OCI-M2 (cell line): ENCODE measurements at regions not wholly inside any gene's neighbourhood (a gene's known extent, or its start where the extent isn't known, plus 50 kb on each side); places are given as distances from the start of the nearest gene placed in this dataset.

Source experiments
- DNase-seq: peaks from one replicate; lab custom pipeline; 2025; ENCODE audit not compliant: unreplicated experiment; lab: John Stamatoyannopoulos, UW

DNA sequence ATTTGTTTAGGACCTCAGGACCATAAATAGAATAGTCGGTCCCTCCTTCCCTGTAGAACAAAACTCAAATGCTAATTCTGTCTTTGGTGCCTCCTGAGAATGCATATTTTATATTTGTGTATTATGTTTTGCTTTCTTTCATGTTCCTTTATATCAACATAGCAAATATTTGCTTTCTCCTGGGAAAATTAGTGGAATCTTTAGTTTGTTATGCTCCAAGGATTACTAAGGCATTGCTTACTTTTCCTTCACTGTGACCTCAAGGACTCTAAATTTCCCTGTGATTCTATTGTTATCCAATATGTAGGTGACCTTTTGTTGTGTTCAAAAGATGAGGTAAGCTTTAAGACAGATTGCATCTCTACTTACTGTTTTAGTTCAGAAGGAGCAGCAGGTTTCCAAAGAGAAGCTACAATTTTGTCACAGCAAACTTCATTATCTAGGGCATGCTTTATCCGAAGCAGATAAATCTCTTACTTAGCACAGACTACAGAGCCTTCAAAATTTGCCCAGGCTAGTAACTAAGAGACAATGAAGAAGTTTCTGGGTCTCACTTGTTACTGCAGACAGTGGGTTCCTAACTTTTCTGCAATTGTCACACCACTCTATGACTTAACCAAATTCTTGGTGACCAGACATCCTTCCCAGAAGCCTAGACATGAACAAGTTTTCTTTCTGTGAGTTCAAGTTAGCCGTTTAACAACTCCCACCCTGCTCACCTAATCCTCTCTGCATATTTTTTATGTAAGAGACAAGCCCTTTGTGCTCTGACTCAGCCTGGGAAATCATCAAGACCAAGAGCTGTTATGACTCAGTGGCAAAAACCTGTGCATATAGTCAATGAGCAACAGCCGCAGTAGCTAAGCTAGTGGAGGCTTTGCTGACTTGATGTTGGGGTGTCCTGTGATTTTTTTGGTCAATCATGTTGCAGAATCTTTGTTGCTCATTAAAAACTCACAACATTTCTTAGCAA, 378.8 kb downstream of the QKI start:
- DNase-seq = no peak

DNA sequence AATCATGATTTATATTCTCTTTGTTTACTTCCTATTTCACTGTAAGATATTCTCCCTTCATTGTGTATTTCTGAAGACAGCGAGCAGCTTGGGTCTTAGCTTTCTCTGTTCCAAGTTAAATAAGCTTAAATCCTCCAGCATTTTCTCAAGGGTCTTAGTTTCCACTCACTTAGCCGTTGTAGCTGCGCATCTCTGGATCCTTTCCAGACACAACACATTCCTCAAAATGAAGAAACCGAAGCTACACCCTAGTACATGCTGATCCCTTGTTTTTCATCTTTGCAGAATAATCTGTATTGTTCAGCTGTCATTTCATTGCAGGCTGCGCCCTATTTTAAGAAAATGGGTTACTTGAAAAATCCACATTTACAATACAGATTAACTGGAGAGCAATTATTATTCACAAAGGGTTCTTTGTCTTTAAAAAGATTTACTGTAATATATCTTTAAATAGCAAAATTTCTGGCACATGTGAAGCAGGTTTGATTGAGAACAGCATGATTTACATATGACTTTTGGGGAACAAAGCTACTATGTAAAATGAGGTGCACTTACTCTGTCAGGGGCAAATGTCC, 375.8 kb downstream of the QKI start:
- DNase-seq = no peak

DNA sequence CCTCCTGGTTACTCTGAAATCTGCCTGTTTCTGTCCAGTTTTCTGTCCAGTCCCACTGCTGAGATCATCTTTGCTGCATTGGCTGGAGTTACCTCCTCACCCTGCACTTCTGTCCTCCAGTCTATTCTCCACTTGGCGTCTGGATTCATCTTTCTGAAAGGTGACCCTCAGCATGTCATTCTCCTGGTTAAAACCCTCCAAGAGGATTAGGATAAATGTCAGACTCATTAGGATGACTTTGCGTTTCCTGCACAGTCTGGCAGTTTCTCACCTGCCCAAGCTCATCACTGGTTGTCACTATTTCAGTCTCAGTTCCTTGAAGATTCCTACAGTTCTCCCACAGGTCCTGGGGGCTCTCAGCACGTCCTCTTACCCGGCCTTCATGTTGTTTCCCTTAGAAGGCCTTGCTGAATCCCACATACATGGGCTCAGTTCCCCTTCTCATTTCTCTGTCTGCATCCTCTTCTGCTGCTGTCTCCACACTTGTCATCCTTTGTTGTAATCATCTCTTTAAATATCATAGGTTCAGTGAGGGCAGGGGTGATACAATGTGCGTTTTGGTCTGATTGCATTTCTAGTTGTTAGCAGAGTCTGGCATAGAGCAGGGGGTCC, 374.8 kb downstream of the QKI start:
- DNase-seq = no peak

DNA sequence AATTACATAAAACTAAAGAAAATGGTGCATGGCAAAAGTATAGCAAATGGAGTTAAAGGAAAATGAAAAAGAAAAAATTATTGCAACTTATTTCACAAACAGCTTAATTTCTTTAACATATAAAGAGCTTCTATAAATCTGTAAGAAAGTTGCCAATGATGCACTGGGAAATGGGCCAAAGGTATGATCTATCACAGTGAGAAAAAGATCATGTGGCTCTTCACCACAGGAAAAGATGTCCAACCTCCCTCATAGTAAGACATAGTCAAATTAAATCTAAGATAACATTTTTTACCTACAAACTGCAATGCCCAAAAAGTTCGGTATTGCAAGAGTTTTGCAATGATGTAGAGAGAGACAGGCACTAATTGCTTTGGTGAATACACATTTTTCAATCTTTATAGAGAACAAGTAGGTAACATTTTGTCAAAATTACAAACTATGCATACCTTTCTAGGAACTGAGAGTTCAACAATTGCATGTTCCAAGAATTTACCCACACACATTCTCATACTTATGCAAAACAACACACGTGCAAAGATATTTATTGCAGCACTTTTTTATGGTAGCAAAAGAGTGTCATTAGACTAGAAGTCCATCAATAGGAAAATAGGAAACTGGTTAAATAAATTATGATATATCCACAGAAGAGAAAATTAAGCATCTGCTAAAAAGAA, 372.6 kb downstream of the QKI start:
- DNase-seq = no peak

DNA sequence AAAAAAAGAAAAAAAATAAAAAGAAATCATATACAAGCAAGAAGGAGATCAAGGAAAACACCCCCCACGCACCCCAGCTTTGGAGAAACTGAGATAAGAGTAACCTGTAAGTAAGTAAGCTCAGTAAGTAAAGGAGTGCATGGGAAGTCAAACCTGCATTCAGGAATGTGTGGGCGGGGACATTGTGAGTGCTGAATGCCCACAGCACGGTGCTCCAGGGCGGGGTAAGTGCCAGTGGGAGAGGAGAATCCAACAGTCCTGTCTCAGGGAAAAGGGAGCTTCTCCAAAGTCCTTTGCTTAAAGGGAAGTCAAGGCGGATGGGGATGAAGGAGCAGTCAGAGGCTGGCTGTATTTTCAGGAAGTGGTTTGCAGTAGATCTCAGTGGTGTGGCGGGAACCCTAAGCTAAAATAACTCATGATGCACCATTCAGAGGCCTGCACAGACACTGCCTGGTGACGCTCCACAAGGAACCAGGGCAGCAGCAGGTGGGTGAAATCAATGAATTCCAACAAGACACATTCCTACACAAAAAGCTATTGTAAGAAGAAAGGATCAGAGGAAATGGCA, 368.0 kb downstream of the QKI start:
- DNase-seq = no peak

DNA sequence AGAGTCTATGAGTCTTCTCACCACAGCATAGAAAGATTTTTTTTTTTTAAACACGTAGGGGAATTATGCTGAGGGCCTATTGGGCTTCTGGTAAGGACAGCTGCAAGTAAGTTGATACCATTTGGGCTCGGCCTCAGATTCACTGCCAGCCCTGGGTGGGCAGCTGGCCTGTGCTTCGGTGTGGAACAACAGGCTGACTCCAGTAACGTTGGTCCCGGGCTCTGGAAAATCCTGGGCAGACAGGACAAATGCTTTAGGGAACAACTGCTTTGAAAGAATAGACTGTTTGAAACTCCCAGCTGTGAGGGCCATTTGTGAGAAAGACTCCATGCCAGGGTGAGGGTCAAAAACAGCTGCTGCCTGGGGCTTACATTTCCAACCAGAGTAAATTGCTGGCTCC, 366.5 kb downstream of the QKI start:
- no peak for DNase-seq

DNA sequence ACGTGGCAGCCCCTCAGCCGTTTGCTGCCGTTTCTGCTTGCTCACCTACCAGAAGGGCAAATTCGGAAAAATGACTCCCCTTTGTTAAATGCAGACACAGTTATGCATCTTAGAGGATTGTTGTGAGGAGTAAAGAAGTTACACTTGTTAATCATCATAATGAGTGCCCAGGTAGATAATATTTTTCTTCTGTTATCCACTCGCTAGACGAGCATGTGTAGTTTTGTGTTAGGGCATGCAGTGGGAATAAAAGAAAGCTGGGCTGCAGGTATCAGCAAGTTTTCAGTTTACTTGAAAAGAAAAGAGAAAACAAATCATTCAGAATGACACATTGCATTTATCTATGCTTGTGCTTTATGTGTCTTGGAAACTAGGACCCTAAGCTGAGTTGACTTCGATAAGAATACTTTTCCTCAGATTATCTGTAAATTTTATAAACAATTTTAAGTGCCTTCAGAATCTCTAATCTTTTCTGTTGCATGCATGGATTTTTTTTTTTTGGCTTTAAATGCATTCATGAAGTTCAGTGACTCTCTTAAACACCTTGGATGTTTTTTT, 365.3 kb downstream of the QKI start:
- DNase-seq = no peak

DNA sequence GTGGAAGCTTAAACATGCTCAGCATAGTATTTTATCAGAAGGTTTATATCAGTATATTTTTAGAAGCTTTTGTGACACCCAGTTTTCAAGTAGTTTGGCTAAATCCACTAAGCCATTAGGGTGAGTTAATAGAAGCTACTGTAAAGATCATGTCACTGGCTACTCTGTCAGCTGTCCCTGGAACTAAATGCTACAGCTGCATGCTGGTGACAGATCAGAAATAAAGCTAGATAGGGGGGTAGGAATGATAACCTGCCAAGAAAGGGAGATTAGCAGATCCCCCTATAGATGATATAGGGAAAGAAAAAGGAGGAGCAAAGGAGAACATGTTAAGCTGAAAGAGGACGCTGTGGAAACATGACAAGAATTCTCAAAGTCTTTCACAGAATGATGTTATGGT, 363.2 kb downstream of the QKI start:
- no peak for DNase-seq

DNA sequence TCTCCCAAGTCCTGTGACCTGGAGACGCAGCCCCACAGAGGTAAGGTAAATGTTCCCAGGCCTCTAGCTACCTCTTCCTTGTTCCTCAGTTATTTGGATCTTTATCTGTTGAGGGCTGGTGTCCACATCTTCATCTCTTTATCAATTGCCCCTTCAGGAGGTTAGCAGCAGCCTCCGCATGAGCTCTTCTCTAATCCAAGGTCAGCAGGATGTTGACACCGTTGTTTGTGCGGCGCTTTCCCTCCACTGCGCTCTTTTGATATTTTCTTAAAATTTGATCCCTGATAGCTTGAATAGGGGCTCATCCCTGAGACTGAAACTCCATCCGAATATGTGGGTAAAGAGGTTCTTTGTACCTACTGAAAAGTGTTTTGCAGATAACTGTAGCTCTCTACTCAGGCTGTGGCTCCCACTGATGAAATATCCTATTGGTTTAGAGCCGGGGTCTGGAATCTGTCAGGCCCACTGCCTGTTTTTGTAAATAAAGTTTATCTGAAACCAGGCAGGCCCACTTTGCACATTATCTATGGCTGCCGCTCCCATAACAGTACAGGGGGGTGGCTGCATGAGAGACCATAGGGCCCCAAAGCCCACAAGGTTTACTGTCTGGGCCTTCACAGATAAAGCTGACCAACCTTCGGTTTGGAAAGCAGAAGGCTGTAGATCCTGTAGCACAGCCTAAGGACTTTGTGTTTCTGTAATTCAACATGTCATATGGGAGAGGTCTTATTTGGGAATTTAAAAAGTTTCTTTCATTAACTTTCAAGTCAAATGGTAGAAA, 362.6 kb downstream of the QKI start:
- DNase-seq = peak; percentile 83

DNA sequence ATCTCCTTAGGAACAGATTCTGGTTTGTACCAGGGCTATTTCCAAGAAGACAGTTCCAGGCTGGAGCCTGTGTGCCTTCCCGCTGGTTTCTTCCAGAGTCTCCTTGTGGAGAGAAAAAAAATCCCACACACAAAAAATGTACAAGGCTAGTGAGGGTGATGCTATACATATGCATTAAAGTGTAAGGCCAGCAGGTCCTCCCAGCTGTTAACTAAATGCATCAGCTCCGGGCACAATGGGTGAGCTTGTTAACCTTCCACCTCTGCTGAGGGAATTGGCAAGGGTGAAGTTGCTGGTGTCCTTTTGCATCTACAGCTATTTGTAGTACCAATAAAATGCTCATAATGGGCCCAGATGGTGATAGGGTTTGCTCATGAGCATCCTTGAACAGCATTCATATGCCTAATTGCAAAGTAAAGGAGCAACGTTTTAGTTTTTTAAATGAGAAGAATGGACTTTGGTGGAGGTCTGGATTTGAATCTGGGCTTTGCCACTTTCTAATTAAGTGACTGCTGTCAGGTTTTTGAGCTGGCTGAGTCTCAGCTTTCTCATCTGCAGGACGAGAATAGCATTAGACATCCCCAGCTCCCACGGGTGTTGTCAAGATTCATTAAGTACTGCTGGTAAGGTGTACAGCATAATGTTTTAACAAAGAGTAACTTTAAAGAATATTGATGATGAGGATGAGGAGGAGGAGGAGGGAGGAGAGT, 361.8 kb downstream of the QKI start:
- DNase-seq = no peak

DNA sequence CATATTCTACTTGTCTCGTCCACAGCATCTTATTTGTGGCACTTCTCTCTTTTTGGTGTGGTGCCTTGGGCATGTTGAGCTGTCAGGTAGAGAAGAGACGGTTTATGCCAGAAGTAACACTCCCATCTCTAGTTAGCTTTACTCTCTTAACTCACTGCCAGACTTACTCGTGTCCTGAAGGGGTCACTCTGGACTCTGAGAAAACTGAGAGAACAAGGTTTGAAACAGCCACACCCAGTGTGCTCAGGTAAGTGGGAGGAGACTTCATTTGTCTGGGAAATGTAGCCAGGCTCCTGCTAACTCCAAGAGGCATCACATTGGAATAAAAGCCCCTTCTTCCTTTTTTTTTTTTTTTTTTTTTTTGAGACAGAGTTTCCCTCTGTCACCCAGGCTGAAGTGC, 360.8 kb downstream of the QKI start:
- DNase-seq = no peak

DNA sequence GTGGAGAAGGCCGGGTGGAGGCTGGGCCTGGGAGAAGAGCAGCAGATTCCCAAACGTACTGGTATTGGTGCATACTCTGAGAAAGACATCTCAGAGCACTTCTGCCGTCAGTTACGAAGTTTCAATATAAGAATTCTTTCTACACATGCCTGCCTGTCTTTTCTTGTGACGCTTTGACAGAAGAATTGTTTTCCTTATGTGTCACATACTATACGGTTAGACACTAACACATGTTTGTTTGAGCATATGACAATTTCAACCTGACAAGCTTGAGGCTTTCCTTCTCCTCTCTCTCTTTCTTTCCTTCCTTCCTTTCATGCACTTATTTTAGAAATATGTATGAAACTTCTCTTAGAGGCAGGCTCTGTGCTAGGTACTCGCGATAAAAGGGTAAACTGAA, 360.0 kb downstream of the QKI start:
- no peak for DNase-seq

DNA sequence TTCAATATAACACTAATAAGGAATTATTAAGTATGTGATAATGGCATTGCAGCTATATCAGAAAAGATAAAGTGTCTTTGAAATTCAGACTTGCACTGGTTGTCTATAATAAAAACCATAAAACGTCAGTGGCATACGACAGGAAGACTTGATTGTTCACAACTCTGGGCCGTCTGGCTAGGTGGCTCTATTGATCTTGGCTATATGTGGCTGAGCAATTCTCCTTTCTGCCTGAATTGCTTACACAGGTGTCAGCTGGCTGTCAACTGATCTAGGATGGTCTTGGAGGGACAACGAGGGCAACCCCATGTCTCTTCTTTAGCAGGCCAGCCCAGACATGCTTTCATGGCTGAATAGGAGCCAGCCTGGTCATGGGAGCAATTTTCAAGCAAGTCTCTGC, 359.1 kb downstream of the QKI start:
- no peak for DNase-seq

DNA sequence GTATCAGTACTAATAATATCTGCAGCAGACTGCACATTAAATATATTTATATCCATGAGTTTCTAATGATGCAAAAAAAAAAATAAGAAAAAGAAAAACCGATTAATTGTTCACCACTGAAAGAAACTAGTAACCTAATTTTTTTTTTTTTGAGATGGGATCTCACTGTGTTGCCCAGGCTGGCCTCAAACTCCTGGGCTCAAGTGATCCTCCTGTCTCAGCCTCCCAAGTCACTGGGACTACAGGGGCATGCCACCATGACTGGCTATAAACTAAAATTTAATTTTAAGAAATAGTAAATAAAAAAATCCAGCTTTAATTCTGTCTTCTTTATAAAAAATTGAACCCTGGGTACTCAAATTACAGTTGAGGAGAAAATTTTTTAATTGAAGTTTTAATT, 358.2 kb downstream of the QKI start:
- DNase-seq = no peak

DNA sequence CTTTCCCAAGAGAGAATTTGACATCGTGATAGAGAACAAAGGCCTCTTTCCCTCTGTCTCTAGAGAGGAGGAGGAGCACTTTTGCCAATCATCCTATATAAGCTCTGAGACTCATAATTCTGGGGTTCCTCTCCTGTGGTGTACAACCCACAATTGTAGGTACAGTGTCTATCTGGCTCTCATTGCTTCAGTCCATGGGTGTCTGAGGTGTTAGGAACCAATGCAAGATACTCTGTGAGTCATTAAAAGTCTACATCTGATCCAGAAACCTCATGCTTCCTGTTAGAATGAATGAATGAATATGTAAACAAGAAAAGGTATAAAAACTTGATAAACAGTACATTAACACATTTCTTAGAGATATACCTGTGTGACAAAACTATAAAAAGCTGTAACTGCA, 356.7 kb downstream of the QKI start:
- no peak for DNase-seq

DNA sequence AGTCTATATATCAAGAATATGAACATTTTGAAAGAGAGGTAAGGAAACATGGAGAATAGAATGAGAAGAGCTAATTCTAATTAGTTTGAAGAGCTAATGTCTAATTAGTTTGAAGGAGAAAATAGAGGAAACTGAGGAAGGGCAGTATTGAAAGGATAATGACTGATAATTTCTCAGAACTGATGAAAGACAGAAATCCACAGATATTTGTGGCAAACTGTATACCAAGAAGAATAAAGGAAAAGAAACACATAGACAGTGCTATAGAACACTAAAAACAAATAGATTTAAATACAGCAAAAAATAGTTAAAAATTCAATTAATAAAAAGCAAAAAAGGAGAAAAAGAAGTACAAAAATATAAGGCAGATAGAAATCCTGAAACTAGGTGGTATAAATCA, 354.4 kb downstream of the QKI start:
- no peak for DNase-seq

DNA sequence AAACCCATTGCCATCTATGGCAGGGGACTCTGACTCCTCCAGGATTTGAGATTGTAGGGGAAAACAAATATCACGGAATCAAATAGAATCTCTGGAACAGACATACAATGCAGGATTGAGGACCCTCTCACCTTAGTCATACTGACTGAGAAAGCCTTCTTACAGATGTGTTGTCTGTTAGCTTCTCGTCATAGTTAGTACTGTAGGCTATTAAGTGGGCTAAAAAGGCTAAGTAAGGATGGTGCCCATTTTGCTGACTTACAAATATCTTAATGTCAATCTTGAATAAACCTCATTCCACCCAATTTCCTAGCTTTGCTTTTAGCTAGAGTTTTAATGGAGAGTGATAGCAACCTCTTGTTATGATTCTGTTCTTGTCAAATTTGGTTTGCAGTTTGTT, 352.4 kb downstream of the QKI start:
- no peak for DNase-seq

DNA sequence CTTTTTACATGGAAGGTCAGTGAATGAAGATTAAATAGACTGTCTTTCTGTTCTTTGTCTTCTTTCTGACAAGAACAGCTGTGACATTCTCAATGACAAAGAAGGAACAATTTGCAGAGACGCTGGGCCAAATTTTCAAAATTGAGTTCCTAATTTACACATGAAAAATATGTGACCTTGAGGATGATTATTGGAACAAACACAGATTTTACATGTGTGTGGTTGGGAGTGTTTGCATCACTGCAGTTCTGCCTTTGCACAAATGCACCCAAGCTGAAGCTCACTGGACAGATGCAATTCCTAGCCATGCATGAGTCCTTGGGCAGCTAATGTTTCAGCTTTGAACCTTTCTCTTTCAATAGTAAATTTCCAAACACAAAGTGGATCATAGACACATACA, 350.8 kb downstream of the QKI start:
- DNase-seq = no peak

DNA sequence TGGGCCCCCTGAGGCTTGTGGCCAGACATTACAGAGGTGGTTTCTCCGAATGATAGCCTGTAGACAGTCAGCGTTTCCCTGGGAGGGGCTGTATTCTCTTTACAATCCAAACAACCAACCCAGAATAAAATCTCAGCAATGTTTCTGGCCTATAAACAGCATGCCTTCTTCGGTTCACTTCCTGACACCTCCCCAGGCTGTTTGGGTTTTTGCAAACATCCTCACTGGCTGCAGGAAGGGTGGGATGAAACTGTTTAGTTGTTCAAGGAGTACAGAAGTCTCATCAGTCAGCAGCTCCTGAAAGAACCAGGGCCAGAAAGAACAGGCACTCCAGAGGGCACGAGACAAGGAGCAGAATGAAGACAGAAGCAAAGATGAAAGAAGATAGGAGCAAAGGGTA, 350.0 kb downstream of the QKI start:
- no peak for DNase-seq

DNA sequence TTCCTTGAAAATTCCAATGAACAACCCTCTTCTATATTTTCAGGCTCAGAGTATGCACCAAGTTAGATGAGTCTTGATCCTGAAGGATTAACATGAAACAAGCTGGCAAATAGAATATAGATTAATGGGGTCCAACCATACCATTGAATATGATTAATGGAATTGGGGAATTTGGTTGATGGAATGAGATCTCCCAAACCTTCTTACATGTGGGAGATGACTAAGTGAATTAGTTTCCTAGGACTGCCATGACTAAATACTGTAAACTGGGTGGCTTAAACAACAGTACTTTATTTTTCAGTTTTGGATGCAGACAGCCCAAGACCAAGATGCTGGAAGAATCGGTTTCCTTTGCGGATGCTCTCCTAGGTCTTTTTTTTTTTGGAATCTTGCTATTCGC, 347.0 kb downstream of the QKI start:
- no peak for DNase-seq
